Activated naive CD4-positive, alpha-beta T cell treated with anti-CD3 and anti-CD28 coated beads, Interleukin-2, amount 10 ng/mL, durations not matched to agents 7 days and 5 days (primary cell): ENCODE measurements at regions not wholly inside any gene's neighbourhood (a gene's known extent, or its start where the extent isn't known, plus 50 kb on each side); places are given as distances from the start of the nearest gene placed in this dataset.

Source experiments
- CTCF ChIA-PET: fragments of 350-600 bp; sonication (Branson Sonifier 250); formaldehyde crosslinking; loops from one replicate; lab custom pipeline; 2021; ENCODE audit warnings: antibody characterized with exemption; lab: Charles Lee
- DNase-seq: peaks from one replicate; pipeline ENCODE4 v3.0.0-alpha.2; 2020
- H3K27ac Mint-ChIP-seq: one replicate; pipeline ENCODE4 v1.8.0; 2021; ENCODE audit warnings: mild to moderate bottlenecking, moderate library complexity, mixed read lengths
- H3K27me3 Mint-ChIP-seq: one replicate; pipeline ENCODE4 v1.8.0; 2021; ENCODE audit warnings: mild to moderate bottlenecking, mixed read lengths
- H3K36me3 Mint-ChIP-seq: one replicate; pipeline ENCODE4 v1.8.0; 2021; ENCODE audit warnings: mixed read lengths
- H3K4me1 Mint-ChIP-seq: one replicate; pipeline ENCODE4 v1.8.0; 2021; ENCODE audit warnings: mixed read lengths
- H3K4me3 Mint-ChIP-seq: one replicate; pipeline ENCODE4 v1.8.0; 2021; ENCODE audit warnings: mild to moderate bottlenecking, moderate library complexity, mixed read lengths
- H3K9me3 Mint-ChIP-seq: one replicate; pipeline ENCODE4 v1.8.0; 2021; ENCODE audit warnings: mixed read lengths

DNA sequence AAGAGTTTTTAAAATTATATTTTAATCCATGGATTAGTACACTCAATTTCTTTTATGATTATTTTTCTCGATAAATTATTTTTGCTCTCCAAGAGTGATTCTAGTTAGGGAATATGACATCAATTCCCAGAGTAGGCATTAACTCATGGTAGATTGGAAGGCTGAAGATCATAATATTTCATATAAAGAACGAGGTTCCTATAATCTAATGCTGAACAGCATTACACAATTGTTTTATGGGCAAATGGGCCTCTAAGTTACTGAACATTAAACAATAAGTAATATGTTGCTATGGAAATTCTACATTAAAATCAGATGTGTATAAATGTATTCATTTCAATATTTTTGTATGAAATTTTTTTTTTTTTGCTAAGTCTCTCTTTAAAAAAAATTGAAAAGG lies 140.3 kb downstream of the ZNF608 start:
- CTCF ChIA-PET, result no interaction called here
- Mint-ChIP-seq H3K9me3 (no peaks in the 10 kb centered on the region), H3K27ac (no peak overlapping the region), H3K36me3 (no peaks in the 10 kb centered on the region), H3K27me3 (no peaks in the 10 kb centered on the region), H3K4me1 (no peaks in the 10 kb centered on the region), H3K4me3 (no peak overlapping the region)
- DNase-seq, result no peak

DNA sequence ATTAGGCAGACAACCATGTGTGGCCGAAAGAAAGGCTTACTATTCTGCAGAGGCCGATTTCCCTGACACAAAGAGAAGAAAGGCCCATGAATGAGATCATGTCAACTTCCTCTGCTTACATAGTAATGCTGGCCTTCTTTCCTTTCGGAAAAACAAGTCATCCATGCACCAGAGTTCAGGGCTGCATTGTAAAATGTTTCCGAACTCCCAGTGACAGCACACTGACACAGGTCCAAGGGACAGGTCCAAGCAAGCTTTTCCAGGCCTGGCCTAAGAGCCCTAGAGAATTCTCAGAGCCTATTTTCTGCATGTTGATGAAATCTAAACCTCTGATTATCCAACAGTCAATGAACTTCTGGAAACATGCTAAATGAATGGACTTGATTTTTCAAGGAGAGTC lies 140.9 kb downstream of the ZNF608 start:
- CTCF ChIA-PET, result no interaction called here
- H3K27me3 Mint-ChIP-seq, result no peaks in the 10 kb centered on the region
- DNase-seq, result no peak
- no peaks in the 10 kb centered on the region for H3K36me3 Mint-ChIP-seq
- no peak overlapping the region for H3K27ac Mint-ChIP-seq
- H3K4me1 Mint-ChIP-seq, result no peaks in the 10 kb centered on the region
- no peaks in the 10 kb centered on the region for H3K9me3 Mint-ChIP-seq
- H3K4me3 Mint-ChIP-seq, result no peak overlapping the region

DNA sequence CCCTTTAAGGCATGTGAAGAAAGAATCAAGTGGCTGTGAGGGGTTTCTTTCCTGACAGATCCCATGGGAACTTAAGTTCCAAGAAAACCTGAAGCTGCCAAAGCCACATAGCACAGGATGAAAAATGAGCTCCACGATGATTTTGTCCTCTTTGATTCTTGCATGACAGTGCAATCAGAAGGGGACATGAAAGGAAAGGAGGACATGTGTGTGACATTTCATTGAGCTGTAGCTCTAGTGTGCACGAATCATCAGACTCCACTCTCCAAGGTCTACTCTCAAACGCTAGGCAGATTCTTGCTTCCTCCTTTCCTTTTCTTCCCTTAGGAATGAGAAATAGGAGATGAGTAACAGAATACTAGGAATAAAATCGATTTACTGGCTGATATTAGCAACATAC lies 142.0 kb downstream of the ZNF608 start:
- H3K27me3 Mint-ChIP-seq, result no peaks in the 10 kb centered on the region
- H3K9me3 Mint-ChIP-seq, result no peaks in the 10 kb centered on the region
- DNase-seq, result no peak
- H3K4me3 Mint-ChIP-seq, result no peak overlapping the region
- no peaks in the 10 kb centered on the region for H3K4me1 Mint-ChIP-seq
- no peaks in the 10 kb centered on the region for H3K36me3 Mint-ChIP-seq
- H3K27ac Mint-ChIP-seq, result no peak overlapping the region
- CTCF ChIA-PET, result no interaction called here

DNA sequence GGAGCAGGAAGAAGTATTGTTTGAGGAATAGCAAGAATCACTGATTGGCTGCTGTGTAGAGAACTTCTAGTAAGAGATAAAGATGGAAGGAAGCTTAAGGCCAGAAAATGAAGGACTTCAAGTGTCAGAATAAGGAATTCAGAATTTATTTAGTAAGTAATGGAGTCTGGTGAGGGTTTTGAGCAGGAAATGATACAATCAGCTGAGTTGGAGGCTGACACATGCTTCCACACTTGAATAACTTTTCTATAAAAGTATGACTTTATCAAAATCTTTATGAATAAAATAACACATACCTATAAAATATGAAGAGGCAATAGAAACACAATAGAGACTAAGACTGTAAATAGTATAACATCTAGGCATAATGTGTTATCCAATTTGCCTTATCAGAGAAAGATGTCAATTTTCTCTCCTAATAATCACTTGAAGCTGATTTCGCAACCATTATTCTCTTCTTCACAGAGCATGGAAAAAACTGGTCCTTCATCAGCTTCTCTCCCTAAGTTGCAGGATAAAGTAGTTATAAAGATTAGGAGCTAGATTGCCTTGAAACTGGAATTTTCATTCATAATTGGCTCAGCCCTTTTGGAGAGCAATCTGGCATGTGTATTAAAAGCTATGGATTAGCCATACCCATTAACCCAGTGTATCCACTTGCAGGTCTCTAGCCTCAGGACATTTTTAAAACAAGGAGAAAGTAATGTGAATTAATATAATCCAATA lies 143.4 kb downstream of the ZNF608 start:
- Mint-ChIP-seq H3K4me1 (no peaks in the 10 kb centered on the region), H3K9me3 (no peaks in the 10 kb centered on the region), H3K27ac (no peak overlapping the region), H3K4me3 (no peak overlapping the region), H3K36me3 (no peaks in the 10 kb centered on the region), H3K27me3 (no peaks in the 10 kb centered on the region)
- CTCF ChIA-PET, result no interaction called here
- no peak for DNase-seq

DNA sequence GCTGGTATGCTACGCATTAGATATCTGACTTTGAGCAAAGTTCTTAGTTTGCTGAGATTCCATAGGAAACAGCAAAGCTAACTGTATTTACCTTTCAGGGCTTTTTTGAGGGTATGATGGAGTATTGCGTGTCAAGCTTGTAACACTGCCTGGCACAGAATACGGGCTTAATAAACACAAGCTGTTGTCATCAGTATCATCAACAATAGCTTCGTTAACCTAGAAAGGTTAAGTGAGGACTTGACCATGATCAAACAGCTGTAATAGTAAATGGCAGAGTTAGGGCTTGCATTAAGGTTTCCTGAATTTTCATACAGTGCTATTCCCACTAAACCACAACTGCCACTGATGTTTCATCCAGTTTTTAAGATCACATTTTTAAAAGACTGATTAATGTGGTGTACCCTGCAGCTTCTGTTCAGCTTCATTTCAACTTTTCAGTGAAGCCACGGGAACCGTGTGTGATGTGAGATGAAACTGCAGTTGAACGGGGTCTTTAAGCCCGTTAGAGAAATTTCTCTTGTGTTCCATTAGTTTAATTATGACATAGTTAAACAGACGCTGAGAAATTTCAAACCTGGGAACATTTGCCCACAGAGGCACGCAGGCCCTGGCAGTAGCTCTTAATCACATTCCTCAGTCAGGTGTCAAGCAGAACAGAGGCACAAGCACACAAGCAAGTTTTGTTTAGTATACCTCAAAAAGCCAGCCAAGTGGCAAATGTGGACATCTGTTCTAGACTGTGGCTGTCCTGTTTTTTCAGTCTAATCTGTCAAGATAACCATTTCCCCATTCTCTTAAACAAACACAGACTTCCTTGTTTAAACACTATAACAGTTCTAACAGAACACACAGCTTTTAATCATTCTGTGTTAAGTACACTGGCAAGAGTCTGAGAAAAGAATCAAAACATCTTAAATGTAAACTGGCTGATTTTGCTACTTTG lies 147.1 kb downstream of the ZNF608 start:
- no peak for DNase-seq
- peaks cover 4% of the 10 kb centered on the region for H3K27me3 Mint-ChIP-seq
- H3K9me3 Mint-ChIP-seq, result no peaks in the 10 kb centered on the region
- CTCF ChIA-PET, result interaction anchor here (0.6 kb wide), 1 partner anchor 473 kb away, joined by 3 read pairs; no protein-coding TSS in a partner anchor
- no peaks in the 10 kb centered on the region for H3K4me1 Mint-ChIP-seq
- no peak overlapping the region for H3K27ac Mint-ChIP-seq
- H3K36me3 Mint-ChIP-seq, result no peaks in the 10 kb centered on the region
- no peak overlapping the region for H3K4me3 Mint-ChIP-seq

DNA sequence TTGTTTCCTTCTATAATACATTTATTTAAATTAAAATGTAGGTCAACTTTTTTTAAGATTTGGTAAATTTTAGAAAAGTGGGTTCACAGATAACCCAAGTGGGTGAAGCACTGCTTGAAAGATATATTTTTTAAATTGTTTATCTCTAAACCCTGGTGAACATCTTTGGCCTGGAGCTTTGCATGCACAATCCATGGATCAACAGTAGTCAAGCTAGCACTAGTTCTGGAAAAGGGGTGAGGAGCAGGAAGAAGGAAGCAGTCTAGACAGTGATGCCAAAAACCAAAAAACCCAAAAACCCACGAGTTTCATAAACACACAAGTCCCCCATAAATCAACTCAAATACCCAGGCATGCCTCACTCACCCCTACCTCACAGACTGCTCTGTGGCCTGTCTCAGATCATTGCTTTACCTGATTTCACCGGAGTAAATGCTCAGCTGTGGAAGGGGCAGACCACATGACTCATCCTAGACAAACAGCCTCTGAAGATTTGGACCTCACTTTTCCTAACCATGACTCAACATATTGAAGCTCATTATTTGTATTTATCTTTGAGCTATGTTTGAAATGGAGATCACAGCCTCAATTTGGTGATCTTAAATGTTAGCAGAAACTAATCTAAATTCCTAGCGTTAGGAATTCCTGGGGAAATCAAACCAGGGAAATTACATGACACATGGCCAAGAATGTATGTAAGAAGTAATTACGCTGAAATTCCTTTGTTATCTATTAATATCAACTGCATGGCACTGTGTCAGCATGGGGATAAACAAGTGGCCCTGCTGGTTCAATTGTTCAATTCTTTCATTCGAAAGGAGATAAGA lies 149.6 kb downstream of the ZNF608 start:
- H3K27me3 Mint-ChIP-seq, result peaks cover 4% of the 10 kb centered on the region
- H3K36me3 Mint-ChIP-seq, result no peaks in the 10 kb centered on the region
- CTCF ChIA-PET, result no interaction called here
- no peak for DNase-seq
- H3K4me3 Mint-ChIP-seq, result no peak overlapping the region
- no peaks in the 10 kb centered on the region for H3K4me1 Mint-ChIP-seq
- H3K9me3 Mint-ChIP-seq, result no peaks in the 10 kb centered on the region
- no peak overlapping the region for H3K27ac Mint-ChIP-seq

DNA sequence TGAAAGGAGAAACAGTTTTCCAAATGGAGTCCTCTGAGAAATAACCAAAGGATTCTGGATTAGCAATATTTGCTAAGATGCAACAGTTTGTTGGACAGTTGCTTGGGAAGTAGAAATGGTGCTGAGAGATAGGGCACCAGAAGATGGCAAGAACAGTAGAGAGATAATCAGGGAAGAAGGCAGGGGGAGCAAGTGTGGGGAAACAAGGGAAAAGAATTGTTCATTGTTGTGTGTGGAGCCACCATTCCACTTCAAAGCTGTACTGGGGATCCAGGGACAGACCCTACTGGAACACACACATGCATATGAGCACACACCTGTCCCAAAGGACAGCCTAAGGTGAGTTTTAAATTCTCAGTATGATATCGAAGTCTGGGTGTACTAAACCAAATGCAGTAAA lies 152.5 kb downstream of the ZNF608 start:
- no peak for DNase-seq
- H3K9me3 Mint-ChIP-seq, result no peaks in the 10 kb centered on the region
- peaks cover 4% of the 10 kb centered on the region for H3K27me3 Mint-ChIP-seq
- H3K4me3 Mint-ChIP-seq, result no peak overlapping the region
- H3K36me3 Mint-ChIP-seq, result no peaks in the 10 kb centered on the region
- CTCF ChIA-PET, result no interaction called here
- no peak overlapping the region for H3K27ac Mint-ChIP-seq
- no peaks in the 10 kb centered on the region for H3K4me1 Mint-ChIP-seq

DNA sequence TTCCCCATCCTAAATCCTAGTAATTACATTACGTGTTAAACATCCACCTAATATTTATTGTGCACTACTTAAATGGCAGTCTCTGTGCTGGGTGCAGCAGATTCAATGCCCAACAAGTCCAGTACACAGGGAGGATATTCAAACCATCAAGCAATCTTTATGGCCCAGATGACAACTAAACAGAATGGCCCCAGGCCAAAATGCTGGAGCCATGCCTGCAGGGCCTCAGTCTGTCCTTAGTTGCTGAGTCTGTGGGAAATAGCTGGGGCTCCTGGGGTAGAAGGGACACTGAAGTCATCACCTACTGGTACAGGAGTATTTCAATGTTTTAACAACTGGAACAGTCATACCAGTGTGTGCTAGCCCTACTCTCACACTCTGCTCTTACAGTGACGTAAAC lies 153.5 kb downstream of the ZNF608 start:
- Mint-ChIP-seq H3K4me3 (no peak overlapping the region), H3K27ac (no peak overlapping the region)
- CTCF ChIA-PET, result no interaction called here

DNA sequence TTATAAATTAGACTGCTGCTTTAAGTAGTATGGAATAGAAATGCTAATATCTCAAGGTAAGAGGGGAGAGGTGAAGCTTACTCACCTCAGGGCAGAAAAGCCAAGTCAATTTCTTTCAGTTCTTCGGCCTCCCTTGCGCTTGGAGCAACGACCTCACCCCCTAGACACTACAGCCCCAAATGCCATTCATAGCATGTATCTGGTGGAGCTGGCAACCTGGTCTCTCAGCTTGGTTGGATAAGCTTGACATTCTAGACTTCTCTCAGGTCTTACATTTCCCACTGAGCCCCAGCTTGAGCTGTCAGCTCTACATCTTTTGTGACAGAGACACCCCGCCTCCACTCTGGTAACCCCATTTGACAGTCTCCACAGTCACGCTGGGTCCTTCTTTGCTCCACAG lies 154.9 kb downstream of the ZNF608 start:
- CTCF ChIA-PET, result no interaction called here
- Mint-ChIP-seq H3K9me3 (peaks cover 2% of the 10 kb centered on the region), H3K36me3 (no peaks in the 10 kb centered on the region), H3K4me1 (no peaks in the 10 kb centered on the region), H3K27me3 (peaks cover under 1% of the 10 kb centered on the region), H3K4me3 (no peak overlapping the region), H3K27ac (no peak overlapping the region)
- DNase-seq, result no peak

More for the DNA sequence above, 153.5 kb downstream of the ZNF608 start:
- DNase-seq, result no peak
- no peaks in the 10 kb centered on the region for H3K36me3 Mint-ChIP-seq
- no peaks in the 10 kb centered on the region for H3K4me1 Mint-ChIP-seq
- peaks cover 4% of the 10 kb centered on the region for H3K27me3 Mint-ChIP-seq
- no peaks in the 10 kb centered on the region for H3K9me3 Mint-ChIP-seq

DNA sequence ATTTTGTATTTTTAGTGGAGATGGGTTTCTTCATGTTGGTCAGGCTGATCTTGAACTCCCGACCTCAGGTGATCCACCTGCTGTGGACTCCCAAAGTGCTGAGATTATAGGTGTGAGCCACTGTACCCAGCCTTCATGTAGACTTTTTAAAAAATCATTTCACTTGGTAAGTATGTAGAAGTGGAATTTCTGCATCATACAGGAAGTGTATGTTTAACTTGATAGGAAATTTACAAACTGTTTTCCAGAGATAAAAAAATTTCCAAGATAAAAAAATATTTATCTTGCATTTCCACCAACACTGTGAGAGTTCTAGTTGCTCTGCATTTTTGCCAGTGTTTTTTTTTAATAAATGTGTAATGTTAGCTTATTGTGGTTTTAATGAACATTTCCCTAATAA lies 155.8 kb downstream of the ZNF608 start:
- CTCF ChIA-PET, result no interaction called here
- no peak for DNase-seq
- Mint-ChIP-seq H3K36me3 (no peaks in the 10 kb centered on the region), H3K4me1 (no peaks in the 10 kb centered on the region), H3K4me3 (no peak overlapping the region), H3K27me3 (no peaks in the 10 kb centered on the region), H3K27ac (no peak overlapping the region), H3K9me3 (peaks cover 5% of the 10 kb centered on the region)

DNA sequence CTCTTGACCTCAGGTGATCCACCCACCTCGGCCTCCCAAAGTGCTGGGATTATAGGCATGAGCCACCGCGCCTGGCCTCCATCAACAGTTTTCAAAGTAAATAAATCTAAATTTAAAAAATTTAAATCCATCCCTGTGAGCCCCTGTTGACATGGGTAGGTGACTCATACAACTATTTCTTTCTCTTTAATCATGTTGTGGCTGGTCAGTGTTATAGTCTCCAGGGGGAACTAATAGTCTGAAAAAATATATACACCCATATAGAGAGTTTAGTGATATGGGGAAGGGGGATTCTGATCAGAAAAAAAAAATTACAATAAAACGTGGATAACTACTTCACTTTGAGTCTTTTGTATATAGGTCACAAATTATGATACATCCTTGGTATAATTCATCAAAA lies 159.2 kb downstream of the ZNF608 start:
- no peak overlapping the region for H3K27ac Mint-ChIP-seq
- no peak for DNase-seq
- CTCF ChIA-PET, result no interaction called here
- H3K4me3 Mint-ChIP-seq, result no peak overlapping the region
- H3K27me3 Mint-ChIP-seq, result no peaks in the 10 kb centered on the region
- peaks cover 19% of the 10 kb centered on the region for H3K4me1 Mint-ChIP-seq
- no peaks in the 10 kb centered on the region for H3K36me3 Mint-ChIP-seq
- H3K9me3 Mint-ChIP-seq, result peaks cover 7% of the 10 kb centered on the region

DNA sequence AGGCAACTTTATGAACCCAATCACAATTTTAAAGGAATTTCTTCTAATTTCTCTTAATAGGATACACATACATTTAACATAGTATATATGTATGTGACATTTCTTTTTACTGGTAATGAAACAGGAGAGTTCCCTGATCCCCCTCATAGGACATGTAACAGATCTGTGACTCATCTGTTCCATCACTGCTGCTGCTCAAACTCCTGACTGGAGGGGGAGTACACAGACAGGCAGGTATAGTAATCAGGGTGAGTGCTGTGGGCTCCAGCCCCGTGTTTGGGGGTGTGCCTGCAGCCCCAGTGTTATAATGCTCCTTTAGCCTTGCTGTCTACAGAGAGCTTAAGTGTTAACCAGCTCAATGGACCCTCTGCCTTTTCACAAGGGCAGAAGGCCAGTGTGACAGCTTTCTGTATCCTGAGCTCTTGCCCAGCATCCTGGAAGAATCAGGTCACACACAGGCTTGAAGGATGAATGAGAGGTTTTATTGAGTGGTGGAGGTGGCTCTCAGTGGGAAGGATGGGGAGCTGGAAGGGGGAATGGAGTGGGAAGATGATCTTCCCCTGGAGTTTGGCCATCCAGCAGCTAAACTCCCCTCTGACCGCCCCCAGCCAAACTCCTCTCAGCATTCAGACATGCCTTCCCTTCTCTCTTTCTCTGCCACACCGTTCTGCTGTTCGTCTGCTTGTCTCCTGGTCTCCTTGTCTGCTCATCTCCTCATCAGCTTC lies 161.3 kb downstream of the ZNF608 start:
- no peaks in the 10 kb centered on the region for H3K36me3 Mint-ChIP-seq
- H3K9me3 Mint-ChIP-seq, result peaks cover 7% of the 10 kb centered on the region
- no peak overlapping the region for H3K27ac Mint-ChIP-seq
- no peak for DNase-seq
- H3K4me3 Mint-ChIP-seq, result no peak overlapping the region
- CTCF ChIA-PET, result no interaction called here
- H3K4me1 Mint-ChIP-seq, result peaks cover 19% of the 10 kb centered on the region
- no peaks in the 10 kb centered on the region for H3K27me3 Mint-ChIP-seq

DNA sequence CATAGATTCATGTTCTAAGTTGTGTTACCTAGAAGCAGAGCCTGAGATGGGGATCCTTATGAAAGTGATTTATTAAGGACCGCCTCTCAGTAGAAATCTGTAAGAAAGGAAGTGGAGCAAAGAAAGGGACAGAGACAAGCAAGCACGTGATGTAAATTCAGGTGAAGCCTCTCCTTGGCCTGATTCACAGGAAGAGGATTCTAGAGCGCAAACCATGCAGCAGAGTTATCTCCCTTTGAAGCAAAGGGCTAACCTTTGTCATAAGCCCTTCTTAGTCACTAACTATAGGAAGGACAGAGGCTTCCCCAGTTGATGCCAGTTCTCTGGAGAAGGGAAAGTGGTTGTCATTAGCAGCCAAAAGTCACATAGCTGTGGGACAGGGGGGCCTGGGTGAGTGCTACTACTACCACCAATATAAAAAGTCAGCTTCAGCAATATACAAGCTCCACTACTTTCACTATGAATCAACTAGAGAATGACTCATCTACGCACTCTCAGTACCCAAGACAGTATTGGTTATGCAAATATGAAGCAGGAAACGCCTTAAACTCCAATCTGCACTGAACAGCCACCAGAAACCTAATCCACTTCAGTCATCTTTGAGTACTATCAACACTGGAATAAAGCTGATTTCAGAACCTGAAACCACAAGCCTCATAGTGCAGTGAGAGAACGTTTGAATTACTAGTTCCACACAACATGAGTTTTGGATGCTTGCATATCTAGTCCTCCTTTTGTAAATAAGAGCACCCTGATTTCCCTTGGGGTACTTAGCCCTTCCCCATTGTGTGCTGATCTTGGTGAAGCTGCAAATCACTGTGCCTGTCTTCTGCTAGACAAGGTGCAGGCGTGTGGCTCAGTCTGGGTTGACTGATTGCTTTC lies 162.7 kb downstream of the ZNF608 start:
- H3K4me3 Mint-ChIP-seq, result no peak overlapping the region
- H3K27me3 Mint-ChIP-seq, result no peaks in the 10 kb centered on the region
- H3K36me3 Mint-ChIP-seq, result no peaks in the 10 kb centered on the region
- DNase-seq, result peak; percentile 24
- peaks cover 7% of the 10 kb centered on the region for H3K9me3 Mint-ChIP-seq
- peak overlapping the region; percentile 37 for H3K27ac Mint-ChIP-seq
- CTCF ChIA-PET, result no interaction called here
- H3K4me1 Mint-ChIP-seq, result peaks cover 19% of the 10 kb centered on the region
